GM18511 (cell line): ENCODE measurements at regions not wholly inside any gene's neighbourhood (a gene's known extent, or its start where the extent isn't known, plus 50 kb on each side); places are given as distances from the start of the nearest gene placed in this dataset.

Experiments used
- ATAC-seq: cut with Tn5 transposase; IDR thresholded peaks from one replicate; pipeline ENCODE4 v1.9.1; 2021; ENCODE audit warnings: mild to moderate bottlenecking, moderate library complexity; ENCODE audit not compliant: unreplicated experiment

DNA sequence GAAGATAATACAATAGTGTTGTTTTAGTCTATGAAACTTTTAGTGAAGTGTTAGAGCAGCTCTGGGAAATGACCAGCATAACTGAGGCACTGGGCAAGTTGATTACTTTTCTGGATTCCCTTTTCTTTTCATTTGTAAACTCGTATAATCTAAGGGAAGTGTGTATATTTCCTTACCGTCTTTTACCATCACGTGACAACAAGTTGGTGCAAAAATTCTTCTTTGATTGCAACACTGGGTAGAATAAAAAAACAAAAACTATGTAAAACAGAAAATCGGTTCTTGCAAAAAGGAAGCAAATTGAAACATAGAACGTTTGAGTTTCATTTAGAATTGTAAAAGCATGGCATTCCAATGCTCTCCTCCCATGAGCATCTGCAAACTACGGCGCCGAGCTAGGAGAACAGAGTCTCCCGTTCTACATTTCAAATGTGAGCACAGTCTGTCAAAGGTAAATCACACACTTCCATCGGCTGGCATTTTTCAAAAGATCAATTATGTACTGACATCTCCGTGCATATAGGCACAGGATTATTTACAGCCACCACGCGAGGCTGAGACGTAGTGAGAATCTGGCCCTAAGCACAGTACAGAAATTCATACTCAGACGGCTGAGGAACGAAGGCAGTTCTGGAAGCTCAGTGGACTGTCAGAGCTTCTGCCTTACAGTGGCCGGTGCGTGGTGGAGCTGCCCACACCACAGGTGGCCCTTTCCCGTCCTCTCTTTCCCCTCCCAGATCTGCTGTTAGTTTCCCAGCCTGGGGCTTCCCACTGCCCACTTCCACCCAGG is 314.0 kb downstream of the BMP7 start:
- no peak for ATAC-seq

- no peak for ATAC-seq
Measured at GRCh38 chr20:56953048-56953586, 313.3 kb downstream of the BMP7 start.

- ATAC-seq, result no peak
Measured at GRCh38 chr20:56954797-56955196, 311.6 kb downstream of the BMP7 start.

DNA sequence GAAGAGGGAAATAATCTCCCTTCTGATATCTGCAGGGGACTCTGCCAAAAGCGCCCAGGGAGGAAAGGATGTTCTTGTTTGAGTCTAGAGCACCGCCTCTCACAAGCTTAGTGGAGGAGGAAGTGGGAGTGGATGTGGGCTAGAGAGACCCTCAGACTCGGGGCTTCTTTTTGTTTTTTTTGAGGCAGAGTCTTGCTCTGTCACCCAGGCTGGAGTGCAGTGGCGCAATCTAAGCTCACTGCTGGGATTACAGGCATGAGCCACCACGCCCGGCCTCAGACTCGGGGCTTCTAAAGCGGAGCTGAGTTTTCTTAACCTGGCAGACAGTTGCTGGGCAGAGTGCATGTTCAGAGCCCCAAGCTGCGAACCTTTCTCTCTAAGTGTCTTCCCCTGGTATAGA is 310.8 kb downstream of the BMP7 start:
- ATAC-seq, result no peak

GRCh38 chr20:56956534-56956933 is 309.9 kb downstream of the BMP7 start:
- ATAC-seq, result no peak

- no peak for ATAC-seq
Measured at GRCh38 chr20:56957737-56958553, 308.5 kb downstream of the BMP7 start.

DNA sequence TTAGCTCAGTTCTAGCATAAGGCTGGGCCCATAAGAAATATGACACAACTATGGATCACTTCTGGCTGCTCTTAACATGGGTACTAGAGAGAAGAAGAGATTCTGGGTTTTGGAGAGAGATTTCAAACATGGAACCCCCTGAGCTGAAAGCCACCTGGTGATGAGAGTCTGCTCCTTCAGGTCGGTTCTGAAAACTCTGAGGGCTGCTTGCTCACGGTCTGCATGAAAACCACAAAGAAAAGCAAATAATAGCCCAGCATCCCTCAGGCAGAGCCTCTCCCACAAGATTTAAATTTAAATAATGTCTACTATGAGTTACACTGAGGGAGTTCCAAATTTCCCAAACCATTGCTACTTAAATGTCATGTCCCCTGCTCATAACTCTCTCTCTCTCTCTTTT is 301.5 kb downstream of the BMP7 start:
- no peak for ATAC-seq

DNA sequence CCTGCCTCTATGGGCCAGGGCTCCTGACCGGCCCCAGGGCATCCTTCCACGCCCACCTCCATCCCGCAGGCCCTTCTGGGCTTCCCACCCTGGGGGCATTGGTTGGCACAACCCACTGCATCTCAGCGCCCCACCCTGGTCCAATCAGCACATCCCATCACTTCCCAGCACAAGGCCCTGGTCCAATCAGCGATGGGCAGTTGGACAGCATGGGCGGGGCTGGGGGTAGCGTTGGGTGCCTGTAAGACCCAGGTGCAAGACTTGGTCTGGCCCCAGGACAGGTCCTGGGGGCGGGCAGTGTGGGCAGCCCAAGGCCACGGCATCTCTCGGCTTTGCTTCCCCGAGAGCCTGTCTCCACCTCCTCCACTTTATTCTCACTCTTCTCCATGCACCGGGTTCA is 298.5 kb downstream of the BMP7 start:
- no peak for ATAC-seq

GRCh38 chr20:56968376-56969048 is 297.9 kb downstream of the BMP7 start:
- no peak for ATAC-seq

- no peak for ATAC-seq
Measured at GRCh38 chr20:56974499-56975250, 291.8 kb downstream of the BMP7 start.

- no peak for ATAC-seq
Measured at GRCh38 chr20:56975838-56976237, 290.6 kb downstream of the BMP7 start.

DNA sequence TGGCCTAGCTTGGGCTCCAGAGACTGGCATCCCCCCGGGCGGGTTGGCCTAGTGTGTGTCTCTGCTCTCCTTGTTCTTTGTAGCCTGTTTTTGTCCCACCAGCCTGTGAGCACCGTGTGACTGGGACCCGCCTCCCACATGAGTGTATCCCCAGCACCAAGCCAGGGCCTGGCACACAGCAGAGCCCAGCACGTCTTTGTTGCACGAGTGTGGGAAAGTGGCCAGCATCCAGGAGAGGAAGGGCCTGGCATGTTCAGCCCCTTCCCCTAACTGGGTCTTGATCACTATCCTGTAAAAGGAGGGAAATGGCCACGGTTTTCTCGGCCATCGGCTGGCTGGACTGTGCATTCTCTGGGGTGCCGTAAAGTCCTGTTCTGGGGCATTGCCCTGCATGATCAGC is 290.1 kb downstream of the BMP7 start:
- no peak for ATAC-seq

DNA sequence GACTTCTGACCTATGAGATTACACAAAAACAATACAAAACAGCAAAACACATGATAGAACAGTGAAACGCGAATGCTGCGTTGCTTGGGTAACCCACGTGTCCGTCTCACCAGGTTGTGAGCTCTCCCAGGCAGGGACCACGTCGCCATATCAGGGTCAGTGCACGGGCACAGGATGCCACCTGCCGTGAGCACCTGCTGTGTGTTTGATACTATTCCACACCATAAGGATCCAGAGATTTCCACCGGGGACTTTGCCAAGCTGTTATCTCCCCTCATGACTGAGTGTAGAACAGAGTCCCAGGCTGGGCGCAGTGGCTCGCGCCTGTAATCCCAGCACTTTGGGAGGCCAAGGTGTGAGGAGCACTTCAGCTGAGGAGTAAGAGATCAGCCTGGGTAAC is 288.0 kb downstream of the BMP7 start:
- no peak for ATAC-seq

- no peak for ATAC-seq
Measured at GRCh38 chr20:56979125-56979524, 287.3 kb downstream of the BMP7 start.

DNA sequence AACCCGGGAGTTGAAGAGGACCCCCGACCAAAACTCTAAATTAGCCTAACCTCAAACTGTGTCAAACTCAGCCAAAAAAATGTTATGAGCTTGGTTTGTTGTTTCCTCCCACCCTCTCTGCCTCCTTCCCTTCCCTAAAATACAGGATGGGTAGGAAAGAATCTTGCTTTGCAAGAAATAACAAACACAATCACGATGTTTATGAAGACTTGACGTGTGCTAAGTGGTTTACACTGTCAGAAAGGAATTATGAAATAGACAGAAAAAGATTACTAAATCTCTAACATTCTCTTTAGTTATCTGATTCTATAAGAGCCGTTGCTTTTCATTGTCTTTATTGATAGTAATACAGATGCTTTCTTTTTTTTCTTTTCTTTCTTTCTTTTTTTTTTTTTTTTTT is 285.1 kb downstream of the BMP7 start:
- ATAC-seq, result no peak

GRCh38 chr20:56983813-56984212 is 282.6 kb downstream of the BMP7 start:
- ATAC-seq, result no peak

- no peak for ATAC-seq
Measured at GRCh38 chr20:56985066-56985685, 281.3 kb downstream of the BMP7 start.

DNA sequence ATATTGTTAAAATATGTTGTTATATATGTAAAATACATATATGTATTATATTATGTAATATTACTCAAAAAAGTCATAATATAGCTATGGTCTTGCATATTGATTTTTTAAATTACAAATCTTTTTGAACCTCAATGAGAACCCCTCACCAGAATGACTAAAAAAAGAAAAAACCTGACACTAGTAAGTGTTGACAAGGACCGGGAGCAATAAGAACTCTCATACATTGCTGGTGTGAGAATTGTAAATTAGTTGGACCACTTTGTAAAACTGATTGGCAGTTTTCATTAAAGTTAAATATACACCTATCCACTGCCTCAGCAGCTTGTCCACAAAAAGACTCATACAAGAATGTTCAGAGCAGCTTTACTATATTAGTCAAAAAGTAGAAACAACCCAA is 280.0 kb downstream of the BMP7 start:
- no peak for ATAC-seq

DNA sequence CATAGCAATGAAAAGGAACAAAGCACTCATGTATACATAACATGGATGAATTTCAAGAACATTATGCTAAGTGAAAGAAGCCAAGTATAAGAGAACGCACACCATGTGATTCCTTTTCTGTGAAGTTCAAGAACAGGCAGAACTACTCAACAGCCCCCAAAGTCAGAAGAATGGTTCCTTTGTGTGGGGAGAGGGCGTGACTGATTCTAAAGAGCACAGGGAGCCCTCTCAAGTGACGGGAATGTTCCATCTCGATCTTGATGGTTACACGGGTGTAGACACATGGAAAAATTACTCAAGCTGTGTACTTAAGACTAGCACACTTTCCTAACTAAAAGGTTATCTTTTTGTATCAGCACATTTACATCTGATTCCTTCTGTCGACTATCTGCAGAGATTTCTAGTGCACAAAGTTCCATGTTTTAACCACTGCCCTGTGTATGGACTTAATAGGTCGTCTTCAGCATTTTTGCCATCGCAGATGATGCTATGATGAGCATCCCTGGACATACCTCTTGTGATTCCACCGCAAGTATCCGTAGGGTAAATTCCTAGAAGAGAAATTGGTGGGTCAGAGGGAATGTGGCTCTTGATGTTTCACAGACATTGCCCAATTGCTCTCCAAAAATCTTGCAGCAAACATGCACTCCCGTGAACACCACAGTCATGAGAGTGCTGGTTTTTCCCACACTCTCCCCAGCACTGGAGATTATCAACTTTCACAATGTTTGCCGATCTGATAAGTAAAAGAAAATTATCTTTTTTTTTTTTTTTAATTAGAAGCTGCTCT is 279.3 kb downstream of the BMP7 start:
- ATAC-seq, result no peak

- no peak for ATAC-seq
Measured at GRCh38 chr20:56987986-56988385, 278.5 kb downstream of the BMP7 start.
